ENCODE measurements at regions not wholly inside any gene's neighbourhood (a gene's known extent, or its start where the extent isn't known, plus 50 kb on each side); places are given as distances from the start of the nearest gene placed in this dataset.
A peak's percentile ranks its signal among the peaks of the same experiment; 100 is the strongest.

- DNase-seq = peak; percentile 48
- H3K9me3 Mint-ChIP-seq (ENCODE audit: low read depth, unreplicated experiment) = no peaks in the 10 kb centered on the region
- no peaks in the 10 kb centered on the region for H3K36me3 Mint-ChIP-seq (ENCODE audit: insufficient read depth, unreplicated experiment)
- no peak overlapping the region for H3K4me3 Mint-ChIP-seq (ENCODE audit: low read depth, unreplicated experiment)
- no peaks in the 10 kb centered on the region for H3K27me3 Mint-ChIP-seq (ENCODE audit: unreplicated experiment)
- TF ChIP-seq CTCF (IDR thresholded peaks at IDR 0.05; ENCODE audit: unreplicated experiment) = peak; percentile 62
- CTCF ChIA-PET = no interaction called here
- H3K4me1 Mint-ChIP-seq (ENCODE audit: low read depth, unreplicated experiment) = no peaks in the 10 kb centered on the region
- H3K27ac Mint-ChIP-seq (ENCODE audit: unreplicated experiment) = no peak overlapping the region
- intact Hi-C loops (cut with micrococcal nuclease; ENCODE audit: unreplicated experiment) = loop anchor here (5.0 kb wide), 1 partner anchor 961 kb away; the partner anchor contains the start of gene ZNF462
- BruUV-seq (replicated peaks) = no TSS peak
Measured at GRCh38 chr9:105901514-105902109, 207.3 kb downstream of the TMEM38B start.

- BruUV-seq (replicated peaks) = no TSS peak
- no peaks in the 10 kb centered on the region for H3K9me3 Mint-ChIP-seq (ENCODE audit: low read depth, unreplicated experiment)
- CTCF ChIA-PET = no interaction called here
- no peaks in the 10 kb centered on the region for H3K27me3 Mint-ChIP-seq (ENCODE audit: unreplicated experiment)
- no peak overlapping the region for H3K4me3 Mint-ChIP-seq (ENCODE audit: low read depth, unreplicated experiment)
- no peak for TF ChIP-seq CTCF (IDR thresholded peaks at IDR 0.05; ENCODE audit: unreplicated experiment)
- no peak for DNase-seq
- intact Hi-C loops (cut with micrococcal nuclease; ENCODE audit: unreplicated experiment) = no loop called here
- no peak overlapping the region for H3K27ac Mint-ChIP-seq (ENCODE audit: unreplicated experiment)
- H3K4me1 Mint-ChIP-seq (ENCODE audit: low read depth, unreplicated experiment) = peaks cover 16% of the 10 kb centered on the region
- H3K36me3 Mint-ChIP-seq (ENCODE audit: insufficient read depth, unreplicated experiment) = no peaks in the 10 kb centered on the region
Measured at GRCh38 chr9:105908069-105908468, 213.7 kb downstream of the TMEM38B start.

- no peak for DNase-seq
- no TSS peak for BruUV-seq (replicated peaks)
- no peak overlapping the region for H3K27ac Mint-ChIP-seq (ENCODE audit: unreplicated experiment)
- no peaks in the 10 kb centered on the region for H3K27me3 Mint-ChIP-seq (ENCODE audit: unreplicated experiment)
- peaks cover 16% of the 10 kb centered on the region for H3K4me1 Mint-ChIP-seq (ENCODE audit: low read depth, unreplicated experiment)
- no peaks in the 10 kb centered on the region for H3K36me3 Mint-ChIP-seq (ENCODE audit: insufficient read depth, unreplicated experiment)
- TF ChIP-seq CTCF (IDR thresholded peaks at IDR 0.05; ENCODE audit: unreplicated experiment) = no peak
- H3K9me3 Mint-ChIP-seq (ENCODE audit: low read depth, unreplicated experiment) = peaks cover 2% of the 10 kb centered on the region
- intact Hi-C loops (cut with micrococcal nuclease; ENCODE audit: unreplicated experiment) = no loop called here
- CTCF ChIA-PET = no interaction called here
- no peak overlapping the region for H3K4me3 Mint-ChIP-seq (ENCODE audit: low read depth, unreplicated experiment)
Measured at GRCh38 chr9:105911104-105911911, 217.0 kb downstream of the TMEM38B start.

GRCh38 chr9:105912157-105912862 is 218.0 kb downstream of the TMEM38B start:
- H3K4me3 Mint-ChIP-seq (ENCODE audit: low read depth, unreplicated experiment) = no peak overlapping the region
- intact Hi-C loops (cut with micrococcal nuclease; ENCODE audit: unreplicated experiment) = no loop called here

More at GRCh38 chr9:105912157-105912862, 218.0 kb downstream of the TMEM38B start:
- CTCF ChIA-PET = no interaction called here
- Mint-ChIP-seq H3K27me3 (ENCODE audit: unreplicated experiment) (no peaks in the 10 kb centered on the region), H3K36me3 (ENCODE audit: insufficient read depth, unreplicated experiment) (no peaks in the 10 kb centered on the region), H3K4me1 (ENCODE audit: low read depth, unreplicated experiment) (peaks cover 16% of the 10 kb centered on the region), H3K9me3 (ENCODE audit: low read depth, unreplicated experiment) (peaks cover 2% of the 10 kb centered on the region), H3K27ac (ENCODE audit: unreplicated experiment) (no peak overlapping the region)
- no peak for DNase-seq
- BruUV-seq (replicated peaks) = no TSS peak
- TF ChIP-seq CTCF (IDR thresholded peaks at IDR 0.05; ENCODE audit: unreplicated experiment) = no peak
